Breast epithelium (tissue), 4 donors: ENCODE measurements at regions not wholly inside any gene's neighbourhood (a gene's known extent, or its start where the extent isn't known, plus 50 kb on each side); places are given as distances from the start of the nearest gene placed in this dataset.

Experiments
- DNase-seq, 2 donors: peaks; one replicate each; pipeline ENCODE4 v3.0.0-alpha.2; 2019; ENCODE audit warnings: low spot score in 2 of 2
- H3K27ac ChIP-seq, 2 donors: fragments of 200-600 bp; sonication (generic) in 1 of 2; one replicate each; pipeline ENCODE4 v1.5.1; 2016 to 2019; ENCODE audit warnings: mild to moderate bottlenecking in 1 of 2
- H3K27me3 ChIP-seq, 2 donors: fragments of 200-600 bp; sonication (generic) in 1 of 2; one replicate each; pipeline versions ENCODE4 v1.5.1 to v1.6.0; 2017 to 2019; ENCODE audit warnings: control low read depth in 1 of 2, mild to moderate bottlenecking in 1 of 2
- H3K36me3 ChIP-seq: fragments of 200-600 bp; one replicate; pipeline ENCODE4 v1.5.1; 2019
- H3K4me1 ChIP-seq, 2 donors: fragments of 200-600 bp; sonication (generic); one replicate each; pipeline ENCODE4 v1.5.1; 2016 to 2019; ENCODE audit warnings: control low read depth in 1 of 2
- H3K4me3 ChIP-seq, 3 donors: fragments of 200-600 bp; sonication (generic); 1 replicate in 2 of 3; 2 replicates in 1 of 3; pipeline ENCODE4 v1.5.1; 2016 to 2019; ENCODE audit warnings: mild to moderate bottlenecking in 3 of 3, moderate library complexity in 2 of 3
- H3K9me3 ChIP-seq, 2 donors: fragments of 200-600 bp; sonication (generic) in 1 of 2; one replicate each; pipeline ENCODE4 v1.5.1; 2016 to 2019; ENCODE audit warnings: control low read depth in 1 of 2
- POLR2A ChIP-seq: fragments of 450-650 bp; IDR thresholded peaks from one replicate; pipeline ENCODE4 v1.6.1; 2016; ENCODE audit warnings: antibody characterized with exemption, mild to moderate bottlenecking, moderate library complexity
- POLR2AphosphoS5 ChIP-seq, 3 donors: sonication (generic); formaldehyde crosslinking; IDR thresholded peaks; one replicate each; pipeline ENCODE4 v1.6.1; 2017; ENCODE audit warnings: antibody characterized with exemption in 3 of 3
- intact Hi-C: fragments of 100-400 bp; cut with DNase I; formaldehyde crosslinking; loops from one replicate; pipeline ENCODE4 v1.15.1; 2023; ENCODE audit warnings: low total_unique reads
- TF ChIP-seq, protein P1 (sequence below), 3 donors: fragments of 450-650 bp; IDR thresholded peaks; one replicate each; pipeline ENCODE4 v1.5.1; 2016 to 2017; ENCODE audit warnings: antibody characterized with exemption in 3 of 3, mild to moderate bottlenecking in 3 of 3, moderate library complexity in 3 of 3

GRCh38 chr9:30851600-30851999 lies 1532.8 kb upstream of the ACO1 start:
- TF ChIP-seq POLR2AphosphoS5 (IDR thresholded peaks at IDR 0.05) = no peak
- TF ChIP-seq, protein P1, sequence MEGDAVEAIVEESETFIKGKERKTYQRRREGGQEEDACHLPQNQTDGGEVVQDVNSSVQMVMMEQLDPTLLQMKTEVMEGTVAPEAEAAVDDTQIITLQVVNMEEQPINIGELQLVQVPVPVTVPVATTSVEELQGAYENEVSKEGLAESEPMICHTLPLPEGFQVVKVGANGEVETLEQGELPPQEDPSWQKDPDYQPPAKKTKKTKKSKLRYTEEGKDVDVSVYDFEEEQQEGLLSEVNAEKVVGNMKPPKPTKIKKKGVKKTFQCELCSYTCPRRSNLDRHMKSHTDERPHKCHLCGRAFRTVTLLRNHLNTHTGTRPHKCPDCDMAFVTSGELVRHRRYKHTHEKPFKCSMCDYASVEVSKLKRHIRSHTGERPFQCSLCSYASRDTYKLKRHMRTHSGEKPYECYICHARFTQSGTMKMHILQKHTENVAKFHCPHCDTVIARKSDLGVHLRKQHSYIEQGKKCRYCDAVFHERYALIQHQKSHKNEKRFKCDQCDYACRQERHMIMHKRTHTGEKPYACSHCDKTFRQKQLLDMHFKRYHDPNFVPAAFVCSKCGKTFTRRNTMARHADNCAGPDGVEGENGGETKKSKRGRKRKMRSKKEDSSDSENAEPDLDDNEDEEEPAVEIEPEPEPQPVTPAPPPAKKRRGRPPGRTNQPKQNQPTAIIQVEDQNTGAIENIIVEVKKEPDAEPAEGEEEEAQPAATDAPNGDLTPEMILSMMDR (IDR thresholded peaks at IDR 0.05) = no peak
- TF ChIP-seq POLR2A = no peak
- no peak for DNase-seq
- intact Hi-C loops = no loop called here

GRCh38 chr9:30900706-30901105 lies 1483.7 kb upstream of the ACO1 start:
- Histone ChIP-seq H3K27ac (no peak overlapping the region), H3K4me3 (no peak overlapping the region), H3K9me3 (no peaks in the 10 kb centered on the region), H3K36me3 (no peaks in the 10 kb centered on the region), H3K27me3 (no peaks in the 10 kb centered on the region), H3K4me1 (no peaks in the 10 kb centered on the region)
- DNase-seq = no peak
- no peak for TF ChIP-seq POLR2A
- no peak for TF ChIP-seq POLR2AphosphoS5 (IDR thresholded peaks at IDR 0.05)
- TF ChIP-seq, protein P1 (IDR thresholded peaks at IDR 0.05) = no peak
- intact Hi-C loops = no loop called here

More at GRCh38 chr9:30851600-30851999, 1532.8 kb upstream of the ACO1 start:
- H3K4me1 ChIP-seq = no peaks in the 10 kb centered on the region
- no peaks in the 10 kb centered on the region for H3K36me3 ChIP-seq
- no peak overlapping the region for H3K27ac ChIP-seq
- H3K4me3 ChIP-seq = no peak overlapping the region
- H3K9me3 ChIP-seq = peaks cover 0 to 7% of the 10 kb centered on the region in 2 donors
- H3K27me3 ChIP-seq = no peaks in the 10 kb centered on the region

DNA sequence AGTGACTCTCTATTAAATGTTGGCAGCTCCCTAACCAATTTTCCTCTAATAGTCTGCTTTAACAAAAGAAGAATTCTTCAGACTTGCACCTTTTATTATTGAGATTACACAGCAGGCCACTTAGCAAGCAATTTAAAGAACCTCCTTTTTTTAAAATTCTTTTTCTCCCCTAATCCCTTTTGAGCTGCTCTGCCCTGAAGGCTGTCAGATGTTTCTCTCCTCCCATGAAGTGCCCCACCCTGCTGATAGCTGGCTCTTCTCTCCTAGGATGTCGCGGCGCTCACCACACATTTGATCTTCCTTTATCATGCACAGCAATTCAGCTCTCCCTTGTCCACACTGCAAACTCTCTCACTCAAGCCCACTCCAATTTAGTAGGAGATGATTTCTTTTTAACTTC lies 1471.1 kb upstream of the ACO1 start:
- TF ChIP-seq, protein P1 (IDR thresholded peaks at IDR 0.05) = no peak
- no peak for TF ChIP-seq POLR2A
- TF ChIP-seq POLR2AphosphoS5 (IDR thresholded peaks at IDR 0.05) = no peak
- no peak for DNase-seq

GRCh38 chr9:30915451-30915850 lies 1469.0 kb upstream of the ACO1 start:
- no peaks in the 10 kb centered on the region for H3K36me3 ChIP-seq
- no peaks in the 10 kb centered on the region for H3K4me1 ChIP-seq
- intact Hi-C loops = no loop called here
- H3K27ac ChIP-seq = no peak overlapping the region
- H3K4me3 ChIP-seq = no peak overlapping the region
- DNase-seq = no peak
- H3K27me3 ChIP-seq = no peaks in the 10 kb centered on the region
- H3K9me3 ChIP-seq = no peaks in the 10 kb centered on the region
- TF ChIP-seq POLR2A = no peak
- TF ChIP-seq, protein P1 (IDR thresholded peaks at IDR 0.05) = no peak
- no peak for TF ChIP-seq POLR2AphosphoS5 (IDR thresholded peaks at IDR 0.05)

More for the DNA sequence above, 1471.1 kb upstream of the ACO1 start:
- intact Hi-C loops = no loop called here
- Histone ChIP-seq H3K36me3 (no peaks in the 10 kb centered on the region), H3K4me1 (no peaks in the 10 kb centered on the region), H3K4me3 (no peak overlapping the region), H3K27me3 (no peaks in the 10 kb centered on the region), H3K27ac (no peak overlapping the region), H3K9me3 (no peaks in the 10 kb centered on the region)

- H3K4me3 ChIP-seq = no peak overlapping the region
- no peak overlapping the region for H3K27ac ChIP-seq
- no peaks in the 10 kb centered on the region for H3K4me1 ChIP-seq
- no peak for DNase-seq
- H3K27me3 ChIP-seq = no peaks in the 10 kb centered on the region
- no peaks in the 10 kb centered on the region for H3K36me3 ChIP-seq
- intact Hi-C loops = no loop called here
- TF ChIP-seq POLR2AphosphoS5 (IDR thresholded peaks at IDR 0.05) (no peak), POLR2A (no peak)
- TF ChIP-seq, protein P1 (IDR thresholded peaks at IDR 0.05) = no peak
- no peaks in the 10 kb centered on the region for H3K9me3 ChIP-seq
Measured at GRCh38 chr9:30925126-30925525, 1459.3 kb upstream of the ACO1 start.
